Ishikawa (cell line): ENCODE measurements at regions not wholly inside any gene's neighbourhood (a gene's known extent, or its start where the extent isn't known, plus 50 kb on each side); places are given as distances from the start of the nearest gene placed in this dataset.

ENCODE experiments used
- CEBPB ChIP-seq: IDR thresholded peaks from 2 replicates; pipeline ENCODE4 v1.6.1; 2012
- CREB1 ChIP-seq: IDR thresholded peaks from 2 replicates; pipeline ENCODE4 v1.6.1; 2012; ENCODE audit warnings: low read depth
- EGR1 ChIP-seq: IDR thresholded peaks from 2 replicates; pipeline ENCODE4 v1.6.1; 2012
- EP300 ChIP-seq: IDR thresholded peaks from 2 replicates; pipeline ENCODE4 v1.6.1; 2012; ENCODE audit warnings: borderline replicate concordance
- FOXM1 ChIP-seq: IDR thresholded peaks from 2 replicates; pipeline ENCODE4 v1.6.1; 2012; ENCODE audit warnings: low read depth, borderline replicate concordance
- NFIC ChIP-seq: IDR thresholded peaks from 2 replicates; pipeline ENCODE4 v1.6.1; 2012
- RAD21 ChIP-seq: IDR thresholded peaks from 2 replicates; pipeline ENCODE4 v1.6.1; 2012; ENCODE audit warnings: low read depth
- TAF1 ChIP-seq: IDR thresholded peaks from 2 replicates; pipeline ENCODE4 v1.6.1; 2012; ENCODE audit warnings: low read depth, mild to moderate bottlenecking
- TCF12 ChIP-seq: IDR thresholded peaks from 2 replicates; pipeline ENCODE4 v1.6.1; 2012; ENCODE audit warnings: low read depth
- TEAD4 ChIP-seq: IDR thresholded peaks from 2 replicates; pipeline ENCODE4 v1.6.1; 2012
- YY1 ChIP-seq: IDR thresholded peaks from 2 replicates; pipeline ENCODE4 v1.6.1; 2012; ENCODE audit warnings: low read depth
- ZBTB7A ChIP-seq: IDR thresholded peaks from 2 replicates; pipeline ENCODE4 v1.6.1; 2012; ENCODE audit warnings: low read depth
- TF ChIP-seq, protein P1 (sequence below): IDR thresholded peaks from 2 replicates; pipeline ENCODE4 v1.6.1; 2012
- TF ChIP-seq, protein P2 (sequence below): IDR thresholded peaks from 2 replicates; pipeline ENCODE4 v1.6.1; 2012; ENCODE audit warnings: low read depth, mild to moderate bottlenecking
- TF ChIP-seq, protein P3 (sequence below): IDR thresholded peaks from 2 replicates; pipeline ENCODE4 v1.6.1; 2012

DNA sequence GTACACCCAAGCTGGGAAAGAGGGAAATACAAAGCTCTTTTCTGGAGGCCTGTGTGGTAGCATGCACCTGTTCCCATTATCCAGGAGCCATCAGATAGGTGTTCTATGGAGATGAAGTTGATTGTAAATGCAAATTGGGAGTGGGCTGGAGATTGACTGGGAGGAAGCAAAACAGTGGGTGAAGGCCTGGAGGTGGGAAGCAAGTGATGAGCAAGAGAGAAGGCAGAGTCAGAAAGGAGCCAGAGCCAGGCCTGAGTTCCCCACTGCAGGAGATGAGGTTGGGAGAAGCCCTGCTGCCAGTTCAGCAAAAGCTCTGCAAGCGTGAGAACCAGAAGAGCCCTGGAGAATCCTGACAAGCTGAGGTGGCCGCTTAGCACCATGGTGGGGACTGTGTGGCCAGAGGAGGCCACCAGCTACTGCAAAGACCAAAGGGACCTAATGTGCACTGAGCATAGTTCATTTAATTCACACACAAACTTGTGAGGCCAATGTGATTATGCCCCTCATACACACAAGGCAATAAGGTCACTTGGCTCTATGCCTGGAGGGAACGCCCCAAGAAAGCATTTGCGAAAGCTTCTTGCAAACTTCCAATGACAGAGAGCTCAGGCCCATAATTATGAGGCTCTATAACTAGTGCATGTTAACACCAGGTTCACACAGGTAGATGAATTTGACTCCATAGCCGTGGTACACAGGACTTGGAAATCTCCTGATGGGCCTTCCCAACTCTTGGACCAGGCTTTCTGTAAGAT, 73.0 kb upstream of the GRIK3 start:
- TF ChIP-seq EP300 (no peak), EGR1 (no peak), RAD21 (no peak), TAF1 (no peak), ZBTB7A (no peak), YY1 (no peak), CREB1 (no peak), TCF12 (no peak), CEBPB (no peak), FOXM1 (no peak), NFIC (no peak), TEAD4 (no peak)
- TF ChIP-seq, protein P1, sequence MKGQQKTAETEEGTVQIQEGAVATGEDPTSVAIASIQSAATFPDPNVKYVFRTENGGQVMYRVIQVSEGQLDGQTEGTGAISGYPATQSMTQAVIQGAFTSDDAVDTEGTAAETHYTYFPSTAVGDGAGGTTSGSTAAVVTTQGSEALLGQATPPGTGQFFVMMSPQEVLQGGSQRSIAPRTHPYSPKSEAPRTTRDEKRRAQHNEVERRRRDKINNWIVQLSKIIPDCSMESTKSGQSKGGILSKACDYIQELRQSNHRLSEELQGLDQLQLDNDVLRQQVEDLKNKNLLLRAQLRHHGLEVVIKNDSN = no peak
- TF ChIP-seq, protein P2, sequence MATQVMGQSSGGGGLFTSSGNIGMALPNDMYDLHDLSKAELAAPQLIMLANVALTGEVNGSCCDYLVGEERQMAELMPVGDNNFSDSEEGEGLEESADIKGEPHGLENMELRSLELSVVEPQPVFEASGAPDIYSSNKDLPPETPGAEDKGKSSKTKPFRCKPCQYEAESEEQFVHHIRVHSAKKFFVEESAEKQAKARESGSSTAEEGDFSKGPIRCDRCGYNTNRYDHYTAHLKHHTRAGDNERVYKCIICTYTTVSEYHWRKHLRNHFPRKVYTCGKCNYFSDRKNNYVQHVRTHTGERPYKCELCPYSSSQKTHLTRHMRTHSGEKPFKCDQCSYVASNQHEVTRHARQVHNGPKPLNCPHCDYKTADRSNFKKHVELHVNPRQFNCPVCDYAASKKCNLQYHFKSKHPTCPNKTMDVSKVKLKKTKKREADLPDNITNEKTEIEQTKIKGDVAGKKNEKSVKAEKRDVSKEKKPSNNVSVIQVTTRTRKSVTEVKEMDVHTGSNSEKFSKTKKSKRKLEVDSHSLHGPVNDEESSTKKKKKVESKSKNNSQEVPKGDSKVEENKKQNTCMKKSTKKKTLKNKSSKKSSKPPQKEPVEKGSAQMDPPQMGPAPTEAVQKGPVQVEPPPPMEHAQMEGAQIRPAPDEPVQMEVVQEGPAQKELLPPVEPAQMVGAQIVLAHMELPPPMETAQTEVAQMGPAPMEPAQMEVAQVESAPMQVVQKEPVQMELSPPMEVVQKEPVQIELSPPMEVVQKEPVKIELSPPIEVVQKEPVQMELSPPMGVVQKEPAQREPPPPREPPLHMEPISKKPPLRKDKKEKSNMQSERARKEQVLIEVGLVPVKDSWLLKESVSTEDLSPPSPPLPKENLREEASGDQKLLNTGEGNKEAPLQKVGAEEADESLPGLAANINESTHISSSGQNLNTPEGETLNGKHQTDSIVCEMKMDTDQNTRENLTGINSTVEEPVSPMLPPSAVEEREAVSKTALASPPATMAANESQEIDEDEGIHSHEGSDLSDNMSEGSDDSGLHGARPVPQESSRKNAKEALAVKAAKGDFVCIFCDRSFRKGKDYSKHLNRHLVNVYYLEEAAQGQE = no peak
- TF ChIP-seq, protein P3, sequence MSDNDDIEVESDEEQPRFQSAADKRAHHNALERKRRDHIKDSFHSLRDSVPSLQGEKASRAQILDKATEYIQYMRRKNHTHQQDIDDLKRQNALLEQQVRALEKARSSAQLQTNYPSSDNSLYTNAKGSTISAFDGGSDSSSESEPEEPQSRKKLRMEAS = no peak

DNA sequence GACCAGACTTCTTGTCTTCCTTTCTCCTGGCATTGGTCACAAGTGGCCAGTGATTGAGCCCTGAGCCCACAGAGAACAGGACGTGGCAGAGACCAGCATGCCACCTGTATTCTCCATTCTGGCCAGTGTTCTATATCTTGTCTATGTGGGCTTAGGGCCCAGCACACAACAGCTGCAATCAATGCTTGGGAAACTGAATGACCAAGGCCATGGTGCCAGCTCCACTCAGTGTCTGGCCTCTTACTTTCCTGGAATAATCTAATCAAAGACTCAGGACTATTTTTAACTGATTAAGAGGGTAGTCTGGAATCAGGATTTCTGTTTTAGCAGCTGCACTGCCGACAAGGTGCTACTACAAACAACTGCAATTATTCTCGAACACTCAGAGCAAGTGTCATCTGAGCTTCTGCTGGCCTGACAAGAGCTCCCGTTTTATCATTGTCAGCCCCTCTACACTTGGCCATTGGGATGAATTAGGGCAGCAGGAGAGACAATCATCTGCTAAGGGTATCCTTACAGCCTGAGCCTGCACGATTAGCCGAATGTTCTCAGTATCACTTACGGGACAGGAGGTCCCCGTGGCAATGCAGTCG, 74.4 kb upstream of the GRIK3 start:
- no peak for TF ChIP-seq TAF1
- TF ChIP-seq, protein P2 = no peak
- no peak for TF ChIP-seq EGR1
- TF ChIP-seq FOXM1 = no peak
- no peak for TF ChIP-seq ZBTB7A
- no peak for TF ChIP-seq EP300
- TF ChIP-seq CEBPB = no peak
- no peak for TF ChIP-seq NFIC
- TF ChIP-seq, protein P3 = no peak
- TF ChIP-seq CREB1 = no peak
- no peak for TF ChIP-seq RAD21
- no peak for TF ChIP-seq YY1

DNA sequence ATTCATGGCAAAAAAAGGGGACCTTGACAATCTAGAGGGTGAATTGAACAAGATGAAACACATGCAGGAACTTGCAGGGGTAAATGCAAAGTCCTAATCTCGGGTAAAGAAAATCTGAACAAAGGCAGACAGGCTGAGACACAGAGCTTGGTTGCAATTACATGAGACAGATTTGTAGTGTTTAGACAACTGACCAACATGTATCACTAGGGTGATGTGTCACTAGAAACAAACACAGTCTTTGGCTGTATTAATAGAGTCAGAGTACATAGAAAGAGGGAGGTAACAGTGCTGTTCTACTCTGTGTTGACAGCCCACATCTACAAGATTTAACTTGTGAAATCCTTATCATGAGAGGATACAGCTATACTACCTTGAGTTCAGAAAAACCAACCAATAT, 78.1 kb upstream of the GRIK3 start:
- TF ChIP-seq TCF12 (no peak), NFIC (no peak), ZBTB7A (no peak), EP300 (no peak), TAF1 (no peak), CEBPB (no peak), CREB1 (no peak)
- TF ChIP-seq, protein P2 = no peak
- TF ChIP-seq, protein P1 = no peak

DNA sequence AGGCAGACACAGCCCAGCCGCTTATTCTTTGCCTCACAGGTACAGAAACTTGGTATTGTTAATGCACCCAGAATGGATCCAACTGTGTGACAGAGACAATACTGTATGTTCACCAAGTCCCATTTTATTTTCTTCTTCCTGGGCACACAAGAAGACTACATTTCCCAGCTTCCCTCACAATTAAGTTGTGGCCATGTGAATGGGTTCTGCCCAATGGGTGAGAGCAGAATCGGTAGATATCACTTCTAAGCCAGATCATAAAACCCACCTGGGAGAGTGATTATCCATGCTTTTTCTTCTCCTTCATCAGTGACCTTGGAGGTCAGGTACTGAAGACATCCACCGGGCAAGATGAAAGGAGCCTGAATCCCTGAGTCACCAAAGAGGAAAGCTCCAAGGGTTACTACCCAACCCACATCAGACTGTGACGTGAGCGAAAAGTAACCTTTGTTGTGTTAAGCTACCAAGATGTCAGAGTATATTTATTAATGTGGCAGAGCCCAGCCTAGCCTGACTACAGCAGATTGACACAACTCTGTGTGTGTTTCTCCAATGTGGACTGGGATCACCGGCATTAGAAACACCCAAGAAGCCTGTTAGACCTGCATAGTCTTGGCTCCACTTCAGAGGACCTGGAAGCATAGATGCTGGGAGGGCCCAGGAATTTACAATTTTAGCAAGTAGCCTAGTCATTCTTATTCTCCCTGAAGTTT, 79.1 kb upstream of the GRIK3 start:
- TF ChIP-seq CEBPB (no peak), TCF12 (no peak), YY1 (no peak), RAD21 (no peak), EP300 (no peak), FOXM1 (no peak), TAF1 (no peak), TEAD4 (no peak), NFIC (no peak), ZBTB7A (no peak), EGR1 (no peak)
- TF ChIP-seq, protein P2 = no peak
- TF ChIP-seq, protein P3 = no peak
- TF ChIP-seq, protein P1 = no peak
